IPS-NIHi7 (cell line): ENCODE measurements at regions not wholly inside any gene's neighbourhood (a gene's known extent, or its start where the extent isn't known, plus 50 kb on each side); places are given as distances from the start of the nearest gene placed in this dataset.
"Not testable (repeated sequence)": the region's sequence is repeated elsewhere in the genome, so short reads cannot be mapped to it uniquely, and the experiment has no call there.

Experiments used
- DNase-seq: peaks from one replicate; pipeline ENCODE4 v3.0.0; 2012; ENCODE audit warnings: mixed read lengths; ENCODE audit errors: extremely low spot score

- DNase-seq = peak; percentile 10
Observed at GRCh38 chr12:3420693-3421092, 70.3 kb upstream of the PRMT8 start.

DNA sequence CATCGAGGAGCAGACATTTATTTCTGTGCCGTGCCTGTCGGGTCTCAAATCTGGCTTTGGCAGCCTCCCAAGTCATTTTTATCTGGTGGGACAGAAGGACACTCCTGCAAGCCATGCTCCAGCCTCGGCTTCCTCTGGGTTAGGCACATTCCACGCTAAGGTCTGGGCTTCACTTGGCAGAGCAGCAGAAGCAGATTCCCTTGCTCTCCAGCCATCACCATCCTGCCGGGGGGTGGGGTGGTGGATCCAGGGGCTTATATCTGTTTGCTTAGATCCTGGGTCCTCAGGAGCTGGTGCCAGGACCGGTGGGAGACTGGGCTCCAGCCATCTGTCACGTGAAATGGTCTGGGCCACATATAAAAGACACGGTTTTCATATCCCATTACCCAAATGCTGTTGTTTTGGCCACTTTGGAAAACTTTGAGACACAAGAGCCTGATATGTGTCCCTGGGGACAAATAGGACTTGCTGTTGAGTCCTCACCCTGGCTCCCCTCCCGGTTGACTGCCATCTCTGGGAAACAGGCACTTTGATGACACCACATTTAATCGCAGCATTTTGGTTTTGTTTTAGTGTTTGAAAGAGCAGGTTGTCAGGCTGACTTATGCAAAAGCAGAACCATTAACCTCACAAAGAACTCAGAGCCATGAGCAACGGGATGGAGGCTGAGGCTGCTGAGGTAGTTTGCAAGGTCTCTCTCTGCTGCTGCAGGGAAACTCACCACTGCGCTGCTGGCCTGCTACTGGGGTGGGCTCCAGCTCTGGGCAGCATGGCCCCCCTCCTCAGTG lies 69.6 kb upstream of the PRMT8 start:
- peak; percentile 42 for DNase-seq

DNA sequence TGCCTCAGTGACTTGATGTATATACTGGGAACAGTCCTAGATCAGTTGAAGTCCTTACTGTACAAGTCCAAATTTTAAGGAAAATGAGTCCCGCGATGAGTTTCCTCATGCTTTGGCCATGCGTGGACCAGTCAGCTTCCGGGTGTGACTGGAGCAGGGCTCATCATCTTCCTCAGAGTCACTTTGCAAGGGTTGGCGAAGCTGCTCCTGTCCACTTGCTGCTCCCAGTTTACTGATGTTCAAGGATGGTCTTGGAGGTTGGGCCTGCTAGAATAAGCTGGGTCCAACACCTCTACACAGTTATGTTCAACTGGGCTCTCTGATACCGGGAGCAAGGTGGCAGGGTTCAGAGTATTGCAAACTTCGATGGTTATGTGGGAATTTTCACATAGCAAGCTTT lies 66.2 kb upstream of the PRMT8 start:
- not testable (repeated sequence) for DNase-seq

- no peak for DNase-seq
Observed at GRCh38 chr12:3427956-3428355, 63.0 kb upstream of the PRMT8 start.

- no peak for DNase-seq
Observed at GRCh38 chr12:3428631-3429030, 62.4 kb upstream of the PRMT8 start.

- DNase-seq = not testable (repeated sequence)
Observed at GRCh38 chr12:3429523-3429922, 61.5 kb upstream of the PRMT8 start.

DNA sequence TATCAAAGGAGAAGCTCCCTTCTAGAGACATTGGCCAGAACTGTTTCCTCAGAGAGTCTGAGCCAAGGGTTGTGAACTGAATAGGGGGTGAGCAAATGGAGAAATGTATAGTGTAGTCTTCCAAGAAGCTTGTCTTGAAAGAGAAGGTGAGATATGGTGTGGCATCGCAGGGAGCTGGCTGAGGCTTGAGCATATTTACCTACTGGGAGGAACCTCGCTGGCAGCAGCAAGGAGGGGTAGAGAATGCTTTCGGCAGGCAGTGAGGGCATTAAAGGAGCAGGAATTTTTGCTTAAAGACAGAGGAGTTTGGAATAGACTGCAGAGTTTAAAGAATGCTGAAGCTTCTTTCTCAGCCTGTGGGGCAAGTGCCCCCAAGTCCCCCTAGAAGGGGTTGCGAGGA lies 59.3 kb upstream of the PRMT8 start:
- DNase-seq = peak; percentile 7

GRCh38 chr12:3432176-3432742 lies 58.7 kb upstream of the PRMT8 start:
- peak; percentile 66 for DNase-seq

GRCh38 chr12:3432868-3433267 lies 58.1 kb upstream of the PRMT8 start:
- DNase-seq = no peak

GRCh38 chr12:3436461-3437065 lies 54.4 kb upstream of the PRMT8 start:
- no peak for DNase-seq

GRCh38 chr12:3437986-3438385 lies 53.0 kb upstream of the PRMT8 start:
- DNase-seq = no peak

- DNase-seq = no peak
Observed at GRCh38 chr12:3438401-3438800, 52.6 kb upstream of the PRMT8 start.
